ENCODE measurements at regions not wholly inside any gene's neighbourhood (a gene's known extent, or its start where the extent isn't known, plus 50 kb on each side); places are given as distances from the start of the nearest gene placed in this dataset.

DNA sequence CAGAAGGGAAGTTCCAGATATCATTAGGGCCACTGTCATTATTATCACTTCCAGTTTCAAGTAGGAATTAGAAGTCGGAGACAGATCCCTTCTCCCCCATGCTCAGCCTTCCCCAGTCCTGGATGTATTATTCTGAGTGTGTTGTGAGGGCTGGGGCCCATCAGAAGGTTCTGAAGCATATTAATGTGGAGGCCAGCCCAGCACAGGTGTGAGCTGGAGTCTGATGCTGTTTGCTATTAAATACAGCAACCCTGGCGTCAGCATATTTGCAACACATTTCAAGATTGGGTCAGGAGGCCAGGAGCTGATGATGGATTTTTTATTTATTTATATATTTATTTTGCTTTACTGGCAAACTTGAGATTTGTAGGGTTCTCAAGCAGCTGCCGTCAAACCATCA, 195.2 kb downstream of the NRP2 start (continued):
- TF ChIP-seq, protein P1, sequence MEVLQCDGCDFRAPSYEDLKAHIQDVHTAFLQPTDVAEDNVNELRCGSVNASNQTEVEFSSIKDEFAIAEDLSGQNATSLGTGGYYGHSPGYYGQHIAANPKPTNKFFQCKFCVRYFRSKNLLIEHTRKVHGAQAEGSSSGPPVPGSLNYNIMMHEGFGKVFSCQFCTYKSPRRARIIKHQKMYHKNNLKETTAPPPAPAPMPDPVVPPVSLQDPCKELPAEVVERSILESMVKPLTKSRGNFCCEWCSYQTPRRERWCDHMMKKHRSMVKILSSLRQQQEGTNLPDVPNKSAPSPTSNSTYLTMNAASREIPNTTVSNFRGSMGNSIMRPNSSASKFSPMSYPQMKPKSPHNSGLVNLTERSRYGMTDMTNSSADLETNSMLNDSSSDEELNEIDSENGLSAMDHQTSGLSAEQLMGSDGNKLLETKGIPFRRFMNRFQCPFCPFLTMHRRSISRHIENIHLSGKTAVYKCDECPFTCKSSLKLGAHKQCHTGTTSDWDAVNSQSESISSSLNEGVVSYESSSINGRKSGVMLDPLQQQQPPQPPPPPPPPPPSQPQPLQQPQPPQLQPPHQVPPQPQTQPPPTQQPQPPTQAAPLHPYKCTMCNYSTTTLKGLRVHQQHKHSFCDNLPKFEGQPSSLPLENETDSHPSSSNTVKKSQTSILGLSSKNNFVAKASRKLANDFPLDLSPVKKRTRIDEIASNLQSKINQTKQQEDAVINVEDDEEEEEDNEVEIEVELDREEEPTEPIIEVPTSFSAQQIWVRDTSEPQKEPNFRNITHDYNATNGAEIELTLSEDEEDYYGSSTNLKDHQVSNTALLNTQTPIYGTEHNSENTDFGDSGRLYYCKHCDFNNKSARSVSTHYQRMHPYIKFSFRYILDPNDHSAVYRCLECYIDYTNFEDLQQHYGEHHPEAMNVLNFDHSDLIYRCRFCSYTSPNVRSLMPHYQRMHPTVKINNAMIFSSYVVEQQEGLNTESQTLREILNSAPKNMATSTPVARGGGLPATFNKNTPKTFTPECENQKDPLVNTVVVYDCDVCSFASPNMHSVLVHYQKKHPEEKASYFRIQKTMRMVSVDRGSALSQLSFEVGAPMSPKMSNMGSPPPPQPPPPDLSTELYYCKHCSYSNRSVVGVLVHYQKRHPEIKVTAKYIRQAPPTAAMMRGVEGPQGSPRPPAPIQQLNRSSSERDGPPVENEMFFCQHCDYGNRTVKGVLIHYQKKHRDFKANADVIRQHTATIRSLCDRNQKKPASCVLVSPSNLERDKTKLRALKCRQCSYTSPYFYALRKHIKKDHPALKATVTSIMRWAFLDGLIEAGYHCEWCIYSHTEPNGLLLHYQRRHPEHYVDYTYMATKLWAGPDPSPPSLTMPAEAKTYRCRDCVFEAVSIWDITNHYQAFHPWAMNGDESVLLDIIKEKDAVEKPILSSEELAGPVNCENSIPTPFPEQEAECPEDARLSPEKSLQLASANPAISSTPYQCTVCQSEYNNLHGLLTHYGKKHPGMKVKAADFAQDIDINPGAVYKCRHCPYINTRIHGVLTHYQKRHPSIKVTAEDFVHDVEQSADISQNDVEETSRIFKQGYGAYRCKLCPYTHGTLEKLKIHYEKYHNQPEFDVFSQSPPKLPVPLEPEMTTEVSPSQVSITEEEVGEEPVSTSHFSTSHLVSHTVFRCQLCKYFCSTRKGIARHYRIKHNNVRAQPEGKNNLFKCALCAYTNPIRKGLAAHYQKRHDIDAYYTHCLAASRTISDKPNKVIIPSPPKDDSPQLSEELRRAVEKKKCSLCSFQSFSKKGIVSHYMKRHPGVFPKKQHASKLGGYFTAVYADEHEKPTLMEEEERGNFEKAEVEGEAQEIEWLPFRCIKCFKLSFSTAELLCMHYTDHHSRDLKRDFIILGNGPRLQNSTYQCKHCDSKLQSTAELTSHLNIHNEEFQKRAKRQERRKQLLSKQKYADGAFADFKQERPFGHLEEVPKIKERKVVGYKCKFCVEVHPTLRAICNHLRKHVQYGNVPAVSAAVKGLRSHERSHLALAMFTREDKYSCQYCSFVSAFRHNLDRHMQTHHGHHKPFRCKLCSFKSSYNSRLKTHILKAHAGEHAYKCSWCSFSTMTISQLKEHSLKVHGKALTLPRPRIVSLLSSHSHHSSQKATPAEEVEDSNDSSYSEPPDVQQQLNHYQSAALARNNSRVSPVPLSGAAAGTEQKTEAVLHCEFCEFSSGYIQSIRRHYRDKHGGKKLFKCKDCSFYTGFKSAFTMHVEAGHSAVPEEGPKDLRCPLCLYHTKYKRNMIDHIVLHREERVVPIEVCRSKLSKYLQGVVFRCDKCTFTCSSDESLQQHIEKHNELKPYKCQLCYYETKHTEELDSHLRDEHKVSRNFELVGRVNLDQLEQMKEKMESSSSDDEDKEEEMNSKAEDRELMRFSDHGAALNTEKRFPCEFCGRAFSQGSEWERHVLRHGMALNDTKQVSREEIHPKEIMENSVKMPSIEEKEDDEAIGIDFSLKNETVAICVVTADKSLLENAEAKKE (CRISPR knock-in tag; IDR thresholded peaks at IDR 0.05), result no peak
- TF ChIP-seq, protein P2, sequence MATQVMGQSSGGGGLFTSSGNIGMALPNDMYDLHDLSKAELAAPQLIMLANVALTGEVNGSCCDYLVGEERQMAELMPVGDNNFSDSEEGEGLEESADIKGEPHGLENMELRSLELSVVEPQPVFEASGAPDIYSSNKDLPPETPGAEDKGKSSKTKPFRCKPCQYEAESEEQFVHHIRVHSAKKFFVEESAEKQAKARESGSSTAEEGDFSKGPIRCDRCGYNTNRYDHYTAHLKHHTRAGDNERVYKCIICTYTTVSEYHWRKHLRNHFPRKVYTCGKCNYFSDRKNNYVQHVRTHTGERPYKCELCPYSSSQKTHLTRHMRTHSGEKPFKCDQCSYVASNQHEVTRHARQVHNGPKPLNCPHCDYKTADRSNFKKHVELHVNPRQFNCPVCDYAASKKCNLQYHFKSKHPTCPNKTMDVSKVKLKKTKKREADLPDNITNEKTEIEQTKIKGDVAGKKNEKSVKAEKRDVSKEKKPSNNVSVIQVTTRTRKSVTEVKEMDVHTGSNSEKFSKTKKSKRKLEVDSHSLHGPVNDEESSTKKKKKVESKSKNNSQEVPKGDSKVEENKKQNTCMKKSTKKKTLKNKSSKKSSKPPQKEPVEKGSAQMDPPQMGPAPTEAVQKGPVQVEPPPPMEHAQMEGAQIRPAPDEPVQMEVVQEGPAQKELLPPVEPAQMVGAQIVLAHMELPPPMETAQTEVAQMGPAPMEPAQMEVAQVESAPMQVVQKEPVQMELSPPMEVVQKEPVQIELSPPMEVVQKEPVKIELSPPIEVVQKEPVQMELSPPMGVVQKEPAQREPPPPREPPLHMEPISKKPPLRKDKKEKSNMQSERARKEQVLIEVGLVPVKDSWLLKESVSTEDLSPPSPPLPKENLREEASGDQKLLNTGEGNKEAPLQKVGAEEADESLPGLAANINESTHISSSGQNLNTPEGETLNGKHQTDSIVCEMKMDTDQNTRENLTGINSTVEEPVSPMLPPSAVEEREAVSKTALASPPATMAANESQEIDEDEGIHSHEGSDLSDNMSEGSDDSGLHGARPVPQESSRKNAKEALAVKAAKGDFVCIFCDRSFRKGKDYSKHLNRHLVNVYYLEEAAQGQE (IDR thresholded peaks at IDR 0.05; ENCODE audit: unreplicated experiment), result no peak
- TF ChIP-seq JUNB (IDR thresholded peaks at IDR 0.05; ENCODE audit: unreplicated experiment) (no peak), POLR2AphosphoS5 (IDR thresholded peaks at IDR 0.05; ENCODE audit: low read depth) (no peak)

DNA sequence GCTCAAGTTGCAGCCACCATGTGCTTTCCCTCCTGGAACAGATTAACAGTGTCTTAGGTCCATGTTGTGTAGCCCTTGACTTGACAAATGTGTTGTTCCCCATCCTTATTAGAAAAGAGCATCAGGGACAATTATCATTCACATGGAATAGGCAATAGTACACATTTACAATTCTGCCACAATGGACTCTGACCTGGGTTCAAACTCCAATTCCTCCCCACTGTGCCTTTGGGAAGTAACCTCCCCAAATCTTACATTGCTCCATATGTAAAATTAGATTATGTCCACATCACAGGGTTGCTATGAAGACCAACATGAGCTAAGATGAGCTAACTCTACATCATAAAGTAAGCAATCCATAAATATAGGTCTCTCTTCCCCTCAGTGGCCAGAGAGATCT, 193.8 kb downstream of the NRP2 start:
- no peaks in the 10 kb centered on the region for H3K4me1 Mint-ChIP-seq
- Histone ChIP-seq H3K9me2 (ENCODE audit: insufficient read depth) (peaks cover 1% of the 10 kb centered on the region), H3K36me3 (ENCODE audit: insufficient read depth) (no peaks in the 10 kb centered on the region), H3K27ac (ENCODE audit: low read depth) (no peak overlapping the region), H3K4me3 (no peak overlapping the region), H3K79me2 (replicated peaks; ENCODE audit: insufficient read depth) (no peaks in the 10 kb centered on the region), H3F3A (replicated peaks; ENCODE audit: low read depth) (no peaks in the 10 kb centered on the region), H4K20me1 (replicated peaks; ENCODE audit: insufficient read depth) (no peaks in the 10 kb centered on the region), H2AFZ (no peak overlapping the region), H3K4me1 (ENCODE audit: insufficient read depth) (no peaks in the 10 kb centered on the region), H3K27me3 (ENCODE audit: insufficient read depth) (no peaks in the 10 kb centered on the region), H3K4me2 (no peak overlapping the region)
- H3K9me3 Mint-ChIP-seq, result peaks cover 9% of the 10 kb centered on the region
- peaks cover 2% of the 10 kb centered on the region for H3K27me3 Mint-ChIP-seq (ENCODE audit: insufficient read depth, low read depth, poor library complexity)
- H3K27ac Mint-ChIP-seq, result no peak overlapping the region
- H3K36me3 Mint-ChIP-seq (ENCODE audit: low read depth), result peaks cover 9% of the 10 kb centered on the region; the same call in 2 of the 3 replicates
- DNase-seq (ENCODE audit: low spot score) (no peak), ATAC-seq (no peak)
- H3K4me3 Mint-ChIP-seq, result no peak overlapping the region
- TF ChIP-seq, protein P1 (CRISPR knock-in tag; IDR thresholded peaks at IDR 0.05), result no peak
- TF ChIP-seq CREB1 (CRISPR knock-in tag; IDR thresholded peaks at IDR 0.05; ENCODE audit: low read depth), result no peak
- no peak for TF ChIP-seq NANOG (IDR thresholded peaks at IDR 0.05; ENCODE audit: borderline replicate concordance)

Measured in GM23338 (cell line).